NT2/D1 (cell line): ENCODE measurements at regions not wholly inside any gene's neighbourhood (a gene's known extent, or its start where the extent isn't known, plus 50 kb on each side); places are given as distances from the start of the nearest gene placed in this dataset.

ENCODE experiments used
- YY1 ChIP-seq: IDR thresholded peaks from 2 replicates; pipeline ENCODE4 v1.6.1; 2011; ENCODE audit not compliant: insufficient read length, insufficient read depth
- ZNF274 ChIP-seq: IDR thresholded peaks from 2 replicates; pipeline ENCODE4 v1.6.1; 2011; ENCODE audit warnings: mild to moderate bottlenecking, low read depth, low read length

- TF ChIP-seq YY1 (no peak), ZNF274 (no peak)
Observed at GRCh38 chrX:41031256-41031967, 53.8 kb upstream of the USP9X start.
